GM12892 (cell line): ENCODE measurements at regions not wholly inside any gene's neighbourhood (a gene's known extent, or its start where the extent isn't known, plus 50 kb on each side); places are given as distances from the start of the nearest gene placed in this dataset.

Experiments used
- POLR2A ChIP-seq: IDR thresholded peaks from 2 replicates; pipeline ENCODE4 v1.6.1; 2011; ENCODE audit warnings: low read depth, low read length, control low read depth
- POLR2AphosphoS5 ChIP-seq: IDR thresholded peaks from 2 replicates; pipeline ENCODE4 v1.6.1; 2011; ENCODE audit warnings: low read depth, low read length, control low read depth
- TAF1 ChIP-seq: IDR thresholded peaks from 2 replicates; pipeline ENCODE4 v1.6.1; 2011; ENCODE audit warnings: low read depth, mild to moderate bottlenecking, control low read depth, low read length, borderline replicate concordance

- TF ChIP-seq TAF1 (no peak), POLR2AphosphoS5 (no peak), POLR2A (no peak)
Measured at GRCh38 chr15:31964586-31965307, 65.6 kb upstream of the CHRNA7 start.
